ENCODE measurements at regions not wholly inside any gene's neighbourhood (a gene's known extent, or its start where the extent isn't known, plus 50 kb on each side); places are given as distances from the start of the nearest gene placed in this dataset.

DNA sequence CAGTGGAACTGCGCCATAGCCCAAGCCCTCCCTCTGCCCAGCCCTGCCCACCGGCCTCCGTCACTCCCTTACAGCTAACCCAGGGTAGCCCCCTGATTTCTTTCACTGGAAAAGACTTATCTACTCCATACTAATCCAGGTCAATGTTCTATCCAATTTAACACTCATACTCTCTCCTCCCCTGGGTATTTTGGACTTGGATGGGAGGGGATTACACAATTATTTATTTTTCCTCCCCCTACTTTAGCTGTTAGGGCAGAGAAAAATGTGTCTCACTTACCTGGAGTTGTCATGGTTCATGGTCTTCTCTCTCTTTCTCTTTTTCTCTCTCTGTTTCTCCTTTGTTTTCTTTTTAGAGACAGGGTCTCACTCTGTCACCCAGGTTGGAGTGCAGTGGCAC is 100.6 kb upstream of the ST8SIA3 start:
- TF ChIP-seq, protein P1, sequence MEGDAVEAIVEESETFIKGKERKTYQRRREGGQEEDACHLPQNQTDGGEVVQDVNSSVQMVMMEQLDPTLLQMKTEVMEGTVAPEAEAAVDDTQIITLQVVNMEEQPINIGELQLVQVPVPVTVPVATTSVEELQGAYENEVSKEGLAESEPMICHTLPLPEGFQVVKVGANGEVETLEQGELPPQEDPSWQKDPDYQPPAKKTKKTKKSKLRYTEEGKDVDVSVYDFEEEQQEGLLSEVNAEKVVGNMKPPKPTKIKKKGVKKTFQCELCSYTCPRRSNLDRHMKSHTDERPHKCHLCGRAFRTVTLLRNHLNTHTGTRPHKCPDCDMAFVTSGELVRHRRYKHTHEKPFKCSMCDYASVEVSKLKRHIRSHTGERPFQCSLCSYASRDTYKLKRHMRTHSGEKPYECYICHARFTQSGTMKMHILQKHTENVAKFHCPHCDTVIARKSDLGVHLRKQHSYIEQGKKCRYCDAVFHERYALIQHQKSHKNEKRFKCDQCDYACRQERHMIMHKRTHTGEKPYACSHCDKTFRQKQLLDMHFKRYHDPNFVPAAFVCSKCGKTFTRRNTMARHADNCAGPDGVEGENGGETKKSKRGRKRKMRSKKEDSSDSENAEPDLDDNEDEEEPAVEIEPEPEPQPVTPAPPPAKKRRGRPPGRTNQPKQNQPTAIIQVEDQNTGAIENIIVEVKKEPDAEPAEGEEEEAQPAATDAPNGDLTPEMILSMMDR (IDR thresholded peaks at IDR 0.05) = no peak
- no peak for TF ChIP-seq EP300 (IDR thresholded peaks at IDR 0.05)
